H1 (cell line): ENCODE measurements at regions not wholly inside any gene's neighbourhood (a gene's known extent, or its start where the extent isn't known, plus 50 kb on each side); places are given as distances from the start of the nearest gene placed in this dataset.

ENCODE experiments used
- SP1 ChIP-seq: IDR thresholded peaks from 2 replicates; pipeline ENCODE4 v1.6.1; 2011; ENCODE audit warnings: low read depth, low read length
- TF ChIP-seq, protein P1 (sequence below), 3 experiments: IDR thresholded peaks; 1 replicate in 2 of 3; 2 replicates in 1 of 3; pipeline versions ENCODE4 v1.5.1 to v1.6.1; 2011; ENCODE audit warnings: low read length in 3 of 3, mild to moderate bottlenecking in 3 of 3, inconsistent platforms in 2 of 3, low read depth in 1 of 3, moderate library complexity in 1 of 3; ENCODE audit not compliant: insufficient read depth in 1 of 3; ENCODE audit errors: control extremely low read depth in 1 of 3

DNA sequence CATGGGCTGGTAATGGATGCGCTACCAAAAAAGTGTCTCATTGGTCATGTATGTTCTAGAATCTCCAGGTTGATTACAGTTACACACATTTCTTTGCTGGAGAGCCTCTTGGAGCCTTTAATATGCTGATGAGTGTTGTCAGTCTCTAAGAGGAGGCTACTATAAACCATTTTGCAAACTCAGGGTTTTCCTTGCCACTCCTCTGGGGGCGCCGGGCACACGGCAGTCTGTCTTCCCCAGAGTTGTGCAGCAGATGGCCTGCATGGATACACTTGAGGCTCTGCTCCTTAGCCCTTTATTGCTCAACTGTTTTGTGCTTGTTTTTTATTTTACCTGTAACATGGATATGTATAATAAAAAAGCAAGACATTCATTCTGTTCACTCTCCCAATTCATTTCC, 196.5 kb downstream of the ACTR3B start (continued):
- TF ChIP-seq SP1 = no peak
- TF ChIP-seq, protein P1, sequence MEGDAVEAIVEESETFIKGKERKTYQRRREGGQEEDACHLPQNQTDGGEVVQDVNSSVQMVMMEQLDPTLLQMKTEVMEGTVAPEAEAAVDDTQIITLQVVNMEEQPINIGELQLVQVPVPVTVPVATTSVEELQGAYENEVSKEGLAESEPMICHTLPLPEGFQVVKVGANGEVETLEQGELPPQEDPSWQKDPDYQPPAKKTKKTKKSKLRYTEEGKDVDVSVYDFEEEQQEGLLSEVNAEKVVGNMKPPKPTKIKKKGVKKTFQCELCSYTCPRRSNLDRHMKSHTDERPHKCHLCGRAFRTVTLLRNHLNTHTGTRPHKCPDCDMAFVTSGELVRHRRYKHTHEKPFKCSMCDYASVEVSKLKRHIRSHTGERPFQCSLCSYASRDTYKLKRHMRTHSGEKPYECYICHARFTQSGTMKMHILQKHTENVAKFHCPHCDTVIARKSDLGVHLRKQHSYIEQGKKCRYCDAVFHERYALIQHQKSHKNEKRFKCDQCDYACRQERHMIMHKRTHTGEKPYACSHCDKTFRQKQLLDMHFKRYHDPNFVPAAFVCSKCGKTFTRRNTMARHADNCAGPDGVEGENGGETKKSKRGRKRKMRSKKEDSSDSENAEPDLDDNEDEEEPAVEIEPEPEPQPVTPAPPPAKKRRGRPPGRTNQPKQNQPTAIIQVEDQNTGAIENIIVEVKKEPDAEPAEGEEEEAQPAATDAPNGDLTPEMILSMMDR (IDR thresholded peaks at IDR 0.05; ENCODE audit: control extremely low read depth in 1 of 3, insufficient read depth in 1 of 3, low read depth in 1 of 3, low read length in 3 of 3) = peak; percentile 41 to 61 (median 51); a peak in 3 of 4 replicates
- TF ChIP-seq, all 59 proteins: peak for 6
